SK-N-SH treated with all-trans-retinoic acid at 6 μM for 48 hours (cell line): ENCODE measurements at regions not wholly inside any gene's neighbourhood (a gene's known extent, or its start where the extent isn't known, plus 50 kb on each side); places are given as distances from the start of the nearest gene placed in this dataset.
A peak's percentile ranks its signal among the peaks of the same experiment; 100 is the strongest.

Experiments used
- ATAC-seq: fragments of 200-7000 bp; cut with Tn5 transposase; 3 replicates; pipeline ENCODE4 v1.9.1; 2020; ENCODE audit warnings: mild to moderate bottlenecking, moderate library complexity
- BACH2 ChIP-seq: fragments of 250-450 bp; sonication (Bioruptor Pico); IDR thresholded peaks from 2 replicates; pipeline ENCODE4 v1.9.0; 2021; ENCODE audit warnings: mild to moderate bottlenecking, borderline replicate concordance
- CSDC2 ChIP-seq: fragments of 250-450 bp; sonication (Bioruptor Pico); IDR thresholded peaks from 2 replicates; pipeline ENCODE4 v1.5.0; 2020; ENCODE audit warnings: mild to moderate bottlenecking, moderate library complexity
- ESRRG ChIP-seq: fragments of 250-450 bp; sonication (Bioruptor Pico); IDR thresholded peaks from 2 replicates; pipeline ENCODE4 v1.6.1; 2021; ENCODE audit warnings: mild to moderate bottlenecking
- GLIS3 ChIP-seq: fragments of 250-450 bp; sonication (Bioruptor Pico); IDR thresholded peaks from 2 replicates; pipeline ENCODE4 v1.5.0; 2020; ENCODE audit warnings: mild to moderate bottlenecking, moderate library complexity
- OSR1 ChIP-seq: fragments of 250-450 bp; sonication (Bioruptor Pico); IDR thresholded peaks from 2 replicates; pipeline ENCODE4 v1.8.0; 2022; ENCODE audit warnings: moderate library complexity, mild to moderate bottlenecking, inconsistent platforms
- PPARA ChIP-seq: fragments of 250-450 bp; sonication (Bioruptor Pico); IDR thresholded peaks from 2 replicates; pipeline ENCODE4 v1.5.0; 2020; ENCODE audit warnings: mild to moderate bottlenecking, borderline replicate concordance
- RARB ChIP-seq: fragments of 250-450 bp; sonication (Bioruptor Pico); IDR thresholded peaks from 2 replicates; pipeline ENCODE4 v1.8.0; 2021; ENCODE audit warnings: mild to moderate bottlenecking, moderate library complexity
- TCF4 ChIP-seq: fragments of 250-450 bp; sonication (Bioruptor Pico); IDR thresholded peaks from 2 replicates; pipeline ENCODE4 v1.8.0; 2021; ENCODE audit warnings: mild to moderate bottlenecking, moderate library complexity, borderline replicate concordance
- TOX ChIP-seq: fragments of 250-450 bp; sonication (Bioruptor Pico); IDR thresholded peaks from 2 replicates; pipeline ENCODE4 v1.8.0; 2021; ENCODE audit warnings: mild to moderate bottlenecking, moderate library complexity, borderline replicate concordance
- ZFP30 ChIP-seq: fragments of 450-650 bp; formaldehyde crosslinking; IDR thresholded peaks from 2 replicates; pipeline ENCODE4 v1.5.0; 2022; ENCODE audit warnings: mild to moderate bottlenecking, moderate library complexity
- ZNF565 ChIP-seq: fragments of 450-650 bp; formaldehyde crosslinking; conservative IDR thresholded peaks from 2 replicates; pipeline ENCODE4 v1.5.0; 2020; ENCODE audit warnings: low read depth, mild to moderate bottlenecking, moderate library complexity
- ZNF70 ChIP-seq: fragments of 450-650 bp; formaldehyde crosslinking; IDR thresholded peaks from 2 replicates; pipeline ENCODE4 v1.5.0; 2020; ENCODE audit warnings: mild to moderate bottlenecking, moderate library complexity
- ZNF8 ChIP-seq: fragments of 450-650 bp; formaldehyde crosslinking; IDR thresholded peaks from 2 replicates; pipeline ENCODE4 v1.5.0; 2020; ENCODE audit warnings: mild to moderate bottlenecking, moderate library complexity
- TF ChIP-seq, protein P1 (sequence below): fragments of 250-450 bp; sonication (Bioruptor Pico); IDR thresholded peaks from 2 replicates; pipeline ENCODE4 v1.8.0; 2020; ENCODE audit warnings: mild to moderate bottlenecking, moderate library complexity, borderline replicate concordance
- TF ChIP-seq, protein P2 (sequence below): fragments of 250-450 bp; sonication (Bioruptor Pico); IDR thresholded peaks from 2 replicates; pipeline ENCODE4 v1.5.1; 2020; ENCODE audit warnings: low read depth, mild to moderate bottlenecking, moderate library complexity
- TF ChIP-seq, protein P3 (sequence below): fragments of 250-450 bp; sonication (Bioruptor Pico); IDR thresholded peaks from 2 replicates; pipeline ENCODE4 v1.8.0; 2021; ENCODE audit warnings: low read depth, mild to moderate bottlenecking, moderate library complexity, borderline replicate concordance
- TF ChIP-seq, protein P4 (sequence below): fragments of 250-450 bp; sonication (Bioruptor Pico); IDR thresholded peaks from 2 replicates; pipeline ENCODE4 v1.5.0; 2020; ENCODE audit warnings: mild to moderate bottlenecking, moderate library complexity

DNA sequence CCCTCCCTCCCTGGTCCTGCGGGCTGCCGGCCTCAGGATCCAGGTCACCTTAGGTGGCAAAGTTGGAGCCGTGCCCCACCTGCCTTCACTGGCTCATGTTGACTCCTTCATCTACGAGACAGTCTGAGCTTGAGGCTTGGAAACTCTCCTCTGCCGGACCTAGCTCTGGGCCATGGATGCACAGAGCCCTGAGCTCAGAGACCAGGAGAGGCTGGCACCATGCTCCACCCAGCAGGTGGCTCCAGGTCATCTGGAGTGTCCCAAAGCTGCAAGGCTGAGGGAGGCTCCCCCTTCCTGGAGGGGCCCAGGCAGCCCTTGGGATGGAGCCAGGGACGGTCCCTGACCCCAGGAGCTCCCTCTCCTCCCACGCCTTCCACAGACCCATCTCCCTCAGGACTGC is 81.3 kb downstream of the PDGFA start:
- peak; percentile 12; the same call in 1 of the 3 replicates for ATAC-seq
- TF ChIP-seq CSDC2 (CRISPR knock-in tag) (no peak), GLIS3 (CRISPR knock-in tag) (no peak), ESRRG (CRISPR knock-in tag) (no peak), ZNF565 (CRISPR knock-in tag) (no peak)
- TF ChIP-seq, protein P1, sequence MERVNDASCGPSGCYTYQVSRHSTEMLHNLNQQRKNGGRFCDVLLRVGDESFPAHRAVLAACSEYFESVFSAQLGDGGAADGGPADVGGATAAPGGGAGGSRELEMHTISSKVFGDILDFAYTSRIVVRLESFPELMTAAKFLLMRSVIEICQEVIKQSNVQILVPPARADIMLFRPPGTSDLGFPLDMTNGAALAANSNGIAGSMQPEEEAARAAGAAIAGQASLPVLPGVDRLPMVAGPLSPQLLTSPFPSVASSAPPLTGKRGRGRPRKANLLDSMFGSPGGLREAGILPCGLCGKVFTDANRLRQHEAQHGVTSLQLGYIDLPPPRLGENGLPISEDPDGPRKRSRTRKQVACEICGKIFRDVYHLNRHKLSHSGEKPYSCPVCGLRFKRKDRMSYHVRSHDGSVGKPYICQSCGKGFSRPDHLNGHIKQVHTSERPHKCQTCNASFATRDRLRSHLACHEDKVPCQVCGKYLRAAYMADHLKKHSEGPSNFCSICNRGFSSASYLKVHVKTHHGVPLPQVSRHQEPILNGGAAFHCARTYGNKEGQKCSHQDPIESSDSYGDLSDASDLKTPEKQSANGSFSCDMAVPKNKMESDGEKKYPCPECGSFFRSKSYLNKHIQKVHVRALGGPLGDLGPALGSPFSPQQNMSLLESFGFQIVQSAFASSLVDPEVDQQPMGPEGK (CRISPR knock-in tag): no peak

DNA sequence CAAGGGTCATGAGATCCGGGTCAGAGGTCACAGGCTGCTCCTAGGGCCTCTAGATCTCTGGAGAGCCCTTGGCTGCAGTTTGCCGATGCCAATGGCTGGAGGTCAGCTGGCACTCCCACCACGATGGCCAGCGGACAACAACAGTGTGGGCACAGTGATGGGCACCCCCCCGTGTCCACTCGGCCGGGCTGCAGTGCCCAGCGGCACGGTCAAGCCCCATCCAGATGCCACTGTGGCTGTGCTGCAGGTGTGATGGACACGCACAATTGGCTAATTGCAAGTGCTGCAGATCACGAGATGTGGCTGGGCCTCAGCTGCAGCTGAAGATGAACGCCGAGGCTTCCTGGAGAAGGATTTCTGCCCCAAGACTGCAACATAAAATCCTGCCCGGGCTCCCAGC is 80.7 kb downstream of the PDGFA start:
- no peak for ATAC-seq
- no peak for TF ChIP-seq ZNF8 (CRISPR knock-in tag)
- no peak for TF ChIP-seq CSDC2 (CRISPR knock-in tag)
- TF ChIP-seq TCF4 (CRISPR knock-in tag): no peak
- TF ChIP-seq, protein P2, sequence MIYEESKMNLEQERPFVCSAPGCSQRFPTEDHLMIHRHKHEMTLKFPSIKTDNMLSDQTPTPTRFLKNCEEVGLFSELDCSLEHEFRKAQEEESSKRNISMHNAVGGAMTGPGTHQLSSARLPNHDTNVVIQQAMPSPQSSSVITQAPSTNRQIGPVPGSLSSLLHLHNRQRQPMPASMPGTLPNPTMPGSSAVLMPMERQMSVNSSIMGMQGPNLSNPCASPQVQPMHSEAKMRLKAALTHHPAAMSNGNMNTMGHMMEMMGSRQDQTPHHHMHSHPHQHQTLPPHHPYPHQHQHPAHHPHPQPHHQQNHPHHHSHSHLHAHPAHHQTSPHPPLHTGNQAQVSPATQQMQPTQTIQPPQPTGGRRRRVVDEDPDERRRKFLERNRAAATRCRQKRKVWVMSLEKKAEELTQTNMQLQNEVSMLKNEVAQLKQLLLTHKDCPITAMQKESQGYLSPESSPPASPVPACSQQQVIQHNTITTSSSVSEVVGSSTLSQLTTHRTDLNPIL (CRISPR knock-in tag): no peak
- TF ChIP-seq BACH2 (CRISPR knock-in tag): no peak
- no peak for TF ChIP-seq ZNF70
- TF ChIP-seq GLIS3 (CRISPR knock-in tag): no peak
- TF ChIP-seq ZFP30: no peak
- no peak for TF ChIP-seq PPARA
- no peak for TF ChIP-seq TOX
- TF ChIP-seq OSR1: no peak
- no peak for TF ChIP-seq RARB (CRISPR knock-in tag)
- TF ChIP-seq, protein P1 (CRISPR knock-in tag): no peak
- TF ChIP-seq, all 23 proteins: peak for 0

DNA sequence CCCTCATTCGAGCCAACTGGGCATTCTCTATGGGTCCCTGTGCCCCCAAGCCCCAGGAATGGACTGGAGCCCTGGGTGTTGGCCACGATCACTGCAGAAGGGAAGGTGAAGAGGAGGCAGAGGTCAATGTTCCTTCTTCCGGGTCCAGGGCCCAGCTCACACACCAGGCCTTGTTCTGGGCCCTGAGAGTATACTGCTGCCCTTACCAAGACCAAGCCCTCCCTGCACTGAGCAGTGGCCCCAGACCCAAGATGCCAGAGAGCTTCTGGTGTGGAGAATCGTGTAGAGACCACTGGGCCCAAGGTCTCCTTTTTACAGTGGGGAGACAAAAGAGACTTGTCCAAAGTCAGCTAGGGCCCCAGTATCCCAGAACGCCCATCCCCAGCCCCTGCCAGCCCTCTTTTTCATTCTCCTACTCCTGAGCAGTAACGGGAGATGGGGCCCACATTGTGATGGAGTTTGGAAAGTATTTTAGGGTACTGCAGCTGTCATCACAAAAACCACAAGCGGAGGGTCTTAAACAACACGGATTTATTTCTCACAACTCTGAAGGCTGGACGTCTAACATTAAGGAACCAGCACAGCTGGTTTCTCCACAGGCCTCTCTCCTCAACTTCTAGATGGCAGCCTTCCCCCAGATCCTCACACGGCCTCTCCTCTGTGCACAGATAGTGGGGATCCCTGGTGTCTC is 79.4 kb downstream of the PDGFA start:
- no peak for ATAC-seq
- no peak for TF ChIP-seq RARB (CRISPR knock-in tag)
- TF ChIP-seq, protein P3, sequence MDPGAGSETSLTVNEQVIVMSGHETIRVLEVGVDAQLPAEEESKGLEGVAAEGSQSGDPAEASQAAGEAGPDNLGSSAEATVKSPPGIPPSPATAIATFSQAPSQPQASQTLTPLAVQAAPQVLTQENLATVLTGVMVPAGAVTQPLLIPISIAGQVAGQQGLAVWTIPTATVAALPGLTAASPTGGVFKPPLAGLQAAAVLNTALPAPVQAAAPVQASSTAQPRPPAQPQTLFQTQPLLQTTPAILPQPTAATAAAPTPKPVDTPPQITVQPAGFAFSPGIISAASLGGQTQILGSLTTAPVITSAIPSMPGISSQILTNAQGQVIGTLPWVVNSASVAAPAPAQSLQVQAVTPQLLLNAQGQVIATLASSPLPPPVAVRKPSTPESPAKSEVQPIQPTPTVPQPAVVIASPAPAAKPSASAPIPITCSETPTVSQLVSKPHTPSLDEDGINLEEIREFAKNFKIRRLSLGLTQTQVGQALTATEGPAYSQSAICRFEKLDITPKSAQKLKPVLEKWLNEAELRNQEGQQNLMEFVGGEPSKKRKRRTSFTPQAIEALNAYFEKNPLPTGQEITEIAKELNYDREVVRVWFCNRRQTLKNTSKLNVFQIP (CRISPR knock-in tag): no peak
- TF ChIP-seq, protein P2 (CRISPR knock-in tag): no peak
- no peak for TF ChIP-seq CSDC2 (CRISPR knock-in tag)
- TF ChIP-seq PPARA: no peak
- TF ChIP-seq, protein P4, sequence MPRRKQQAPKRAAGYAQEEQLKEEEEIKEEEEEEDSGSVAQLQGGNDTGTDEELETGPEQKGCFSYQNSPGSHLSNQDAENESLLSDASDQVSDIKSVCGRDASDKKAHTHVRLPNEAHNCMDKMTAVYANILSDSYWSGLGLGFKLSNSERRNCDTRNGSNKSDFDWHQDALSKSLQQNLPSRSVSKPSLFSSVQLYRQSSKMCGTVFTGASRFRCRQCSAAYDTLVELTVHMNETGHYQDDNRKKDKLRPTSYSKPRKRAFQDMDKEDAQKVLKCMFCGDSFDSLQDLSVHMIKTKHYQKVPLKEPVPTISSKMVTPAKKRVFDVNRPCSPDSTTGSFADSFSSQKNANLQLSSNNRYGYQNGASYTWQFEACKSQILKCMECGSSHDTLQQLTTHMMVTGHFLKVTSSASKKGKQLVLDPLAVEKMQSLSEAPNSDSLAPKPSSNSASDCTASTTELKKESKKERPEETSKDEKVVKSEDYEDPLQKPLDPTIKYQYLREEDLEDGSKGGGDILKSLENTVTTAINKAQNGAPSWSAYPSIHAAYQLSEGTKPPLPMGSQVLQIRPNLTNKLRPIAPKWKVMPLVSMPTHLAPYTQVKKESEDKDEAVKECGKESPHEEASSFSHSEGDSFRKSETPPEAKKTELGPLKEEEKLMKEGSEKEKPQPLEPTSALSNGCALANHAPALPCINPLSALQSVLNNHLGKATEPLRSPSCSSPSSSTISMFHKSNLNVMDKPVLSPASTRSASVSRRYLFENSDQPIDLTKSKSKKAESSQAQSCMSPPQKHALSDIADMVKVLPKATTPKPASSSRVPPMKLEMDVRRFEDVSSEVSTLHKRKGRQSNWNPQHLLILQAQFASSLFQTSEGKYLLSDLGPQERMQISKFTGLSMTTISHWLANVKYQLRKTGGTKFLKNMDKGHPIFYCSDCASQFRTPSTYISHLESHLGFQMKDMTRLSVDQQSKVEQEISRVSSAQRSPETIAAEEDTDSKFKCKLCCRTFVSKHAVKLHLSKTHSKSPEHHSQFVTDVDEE (CRISPR knock-in tag): no peak
- no peak for TF ChIP-seq ESRRG (CRISPR knock-in tag)
- TF ChIP-seq, protein P1 (CRISPR knock-in tag): no peak
